NCI-H2081 (cell line): ENCODE measurements at regions not wholly inside any gene's neighbourhood (a gene's known extent, or its start where the extent isn't known, plus 50 kb on each side); places are given as distances from the start of the nearest gene placed in this dataset.
"Not testable (repeated sequence)": the region's sequence is repeated elsewhere in the genome, so short reads cannot be mapped to it uniquely, and the experiment has no call there.

Source experiments
- DNase-seq, 2 experiments: peaks; one replicate each; lab custom pipeline; 2025; lab: John Stamatoyannopoulos, UW

- DNase-seq, result no peak
Measured at GRCh38 chr6:44742201-44742600, 354.7 kb downstream of the CDC5L start.

DNA sequence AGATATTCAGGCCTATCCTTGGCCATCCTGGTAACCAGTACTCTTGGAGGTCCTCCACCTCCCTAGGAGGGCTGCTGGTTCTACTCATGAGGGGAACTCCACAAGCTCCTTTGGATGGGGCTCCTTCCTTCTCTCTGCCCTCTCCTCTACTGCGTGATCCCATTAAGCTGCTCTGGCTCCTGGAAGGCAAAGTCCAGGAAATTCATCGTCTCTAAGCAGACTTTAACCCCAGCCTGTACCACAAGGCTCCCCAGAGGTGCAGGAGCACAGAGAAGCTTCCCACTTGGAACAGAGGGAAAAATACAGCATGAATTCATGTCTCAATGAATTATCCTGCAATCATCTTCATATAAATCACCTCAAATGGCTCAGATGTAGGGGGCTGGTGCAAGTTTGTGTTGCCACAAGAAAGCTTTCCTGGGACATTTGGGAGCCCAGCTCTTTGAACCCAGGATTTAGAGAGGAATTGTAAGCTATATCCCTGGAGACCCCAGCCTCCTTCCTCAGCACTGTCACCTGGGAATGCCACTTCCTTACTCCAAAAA lies 355.4 kb downstream of the CDC5L start:
- DNase-seq, result no peak

DNA sequence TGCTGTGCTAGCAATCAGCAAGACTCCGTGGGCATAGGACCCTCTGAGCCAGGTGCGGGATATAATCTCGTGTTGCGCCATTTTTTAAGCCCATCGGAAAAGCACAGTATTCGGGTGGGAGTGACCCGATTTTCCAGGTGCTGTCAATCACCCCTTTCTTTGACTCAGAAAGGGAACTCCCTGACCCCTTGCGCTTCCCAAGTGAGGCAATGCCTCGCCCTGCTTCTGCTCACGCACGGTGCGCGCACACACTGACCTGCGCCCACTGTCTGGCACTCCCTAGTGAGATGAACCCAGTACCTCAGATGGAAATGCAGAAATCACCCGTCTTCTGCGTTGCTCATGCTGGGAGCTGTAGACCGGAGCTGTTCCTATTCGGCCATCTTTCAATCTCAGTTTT lies 372.6 kb downstream of the CDC5L start:
- DNase-seq, result not testable (repeated sequence)

DNA sequence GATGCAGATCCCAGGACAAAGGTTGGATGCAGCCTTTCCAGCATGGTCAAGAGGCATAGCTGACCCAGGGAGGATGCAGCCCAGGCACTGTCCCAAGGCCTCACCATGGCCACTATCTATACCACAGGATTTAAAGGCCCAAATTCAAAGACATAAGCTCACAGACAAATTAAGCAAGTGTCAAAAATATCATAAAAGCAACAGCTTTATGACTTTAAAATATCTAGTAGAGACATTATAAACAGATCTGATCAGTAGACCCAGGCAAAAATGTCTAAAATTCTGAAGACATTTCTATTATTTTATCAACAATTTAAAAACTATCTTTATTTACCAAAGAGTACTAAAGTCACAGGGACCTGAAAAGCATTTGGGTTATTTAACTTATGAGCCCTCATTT lies 373.5 kb downstream of the CDC5L start:
- no peak for DNase-seq

GRCh38 chr6:44762496-44762895 lies 375.0 kb downstream of the CDC5L start:
- DNase-seq, result no peak

- no peak for DNase-seq
Measured at GRCh38 chr6:44771647-44772415, 384.3 kb downstream of the CDC5L start.

GRCh38 chr6:44772838-44773237 lies 385.3 kb downstream of the CDC5L start:
- DNase-seq, result no peak

DNA sequence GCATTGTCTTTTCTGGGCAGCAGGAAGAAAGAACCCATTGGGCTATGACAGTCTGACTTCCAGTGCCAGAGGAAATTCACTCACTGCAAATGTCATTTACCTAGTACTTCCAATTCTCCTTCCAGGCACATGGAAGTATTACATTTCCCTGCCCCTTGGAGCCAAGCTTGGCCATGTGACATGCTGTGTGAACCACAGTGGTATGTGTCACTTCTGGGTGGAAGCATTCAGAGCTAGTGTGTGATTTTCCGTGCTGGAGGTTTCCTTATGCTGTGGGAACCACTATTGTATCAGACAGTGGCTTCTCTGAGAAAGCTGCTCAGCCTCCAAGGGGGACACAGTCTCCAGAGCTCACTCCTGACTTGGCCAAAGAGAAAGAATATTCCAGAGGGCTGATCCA lies 387.6 kb downstream of the CDC5L start:
- DNase-seq, result no peak

GRCh38 chr6:44776344-44776743 lies 388.8 kb downstream of the CDC5L start:
- DNase-seq, result no peak

DNA sequence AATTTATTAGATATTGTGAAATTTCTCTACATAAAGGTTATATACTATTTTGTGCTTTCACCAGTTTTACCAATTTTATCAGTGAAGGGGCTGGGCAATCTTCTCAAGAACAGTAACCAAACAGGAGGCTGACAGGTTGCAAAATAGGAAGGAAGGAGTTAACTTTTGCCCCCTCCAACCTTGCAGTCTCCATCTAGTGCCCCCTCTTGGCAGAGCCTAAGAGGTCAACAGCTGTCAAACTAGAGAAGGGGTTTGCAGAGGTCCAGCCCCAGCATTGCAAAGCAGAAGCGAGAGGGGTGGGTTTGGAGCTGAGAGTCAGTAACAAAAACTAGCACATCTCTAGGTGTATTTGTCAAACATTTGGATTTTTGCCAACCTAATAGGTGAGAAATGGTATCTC lies 391.0 kb downstream of the CDC5L start:
- no peak for DNase-seq
